WTC11 (cell line): ENCODE measurements at regions not wholly inside any gene's neighbourhood (a gene's known extent, or its start where the extent isn't known, plus 50 kb on each side); places are given as distances from the start of the nearest gene placed in this dataset.

ENCODE experiments used
- ATAC-seq: fragments of 200-7000 bp; cut with Tn5 transposase; 2 replicates; pipeline ENCODE4 v1.10.0; 2021; ENCODE audit warnings: mild to moderate bottlenecking, moderate library complexity
- CTCF ChIA-PET: fragments of 300-600 bp; sonication (Branson Sonifier 250); formaldehyde crosslinking; loops from one replicate; lab custom pipeline; 2021; ENCODE audit warnings: antibody characterized with exemption; lab: Charles Lee
- POLR2A ChIA-PET: fragments of 350-600 bp; sonication (Branson Sonifier 250); formaldehyde crosslinking; loops from one replicate; lab custom pipeline; 2021; ENCODE audit warnings: antibody characterized with exemption; lab: Charles Lee
- DNase-seq: peaks from one replicate; pipeline ENCODE4 v3.0.0; 2021; ENCODE audit warnings: low spot score
- H3K27ac Mint-ChIP-seq: 2 replicates; pipeline ENCODE4 v1.8.0; 2021; ENCODE audit warnings: mixed read lengths
- H3K27me3 Mint-ChIP-seq: 2 replicates; pipeline ENCODE4 v1.8.0; 2021; ENCODE audit warnings: low read depth, mild to moderate bottlenecking, moderate library complexity, mixed read lengths
- H3K36me3 Mint-ChIP-seq: 2 replicates; pipeline ENCODE4 v1.8.0; 2021; ENCODE audit warnings: mixed read lengths
- H3K4me1 Mint-ChIP-seq: 2 replicates; pipeline ENCODE4 v1.8.0; 2022; ENCODE audit warnings: mixed read lengths
- H3K4me3 Mint-ChIP-seq: 2 replicates; pipeline ENCODE4 v1.8.0; 2021; ENCODE audit warnings: mild to moderate bottlenecking, moderate library complexity, mixed read lengths
- H3K9me3 Mint-ChIP-seq: 2 replicates; pipeline ENCODE4 v1.8.0; 2021; ENCODE audit warnings: mixed read lengths
- AR ChIP-seq: fragments of 250-450 bp; sonication (Bioruptor Pico); IDR thresholded peaks from 2 replicates; pipeline ENCODE4 v1.9.0; 2021; ENCODE audit warnings: mild to moderate bottlenecking
- ARID4B ChIP-seq: sonication (generic); formaldehyde crosslinking; IDR thresholded peaks from 2 replicates; pipeline ENCODE4 v1.8.0; 2023; ENCODE audit warnings: missing genetic modification reagents, mild to moderate bottlenecking, borderline replicate concordance
- ATF3 ChIP-seq: sonication (generic); formaldehyde crosslinking; conservative IDR thresholded peaks from 2 replicates; pipeline ENCODE4 v1.8.1; 2022; ENCODE audit warnings: mild to moderate bottlenecking, missing genetic modification reagents
- CDX4 ChIP-seq: fragments of 250-450 bp; sonication (Bioruptor Pico); IDR thresholded peaks from 2 replicates; pipeline ENCODE4 v1.9.0; 2021; ENCODE audit warnings: moderate library complexity, mild to moderate bottlenecking, inconsistent platforms, borderline replicate concordance
- CREM ChIP-seq: sonication (generic); formaldehyde crosslinking; IDR thresholded peaks from 2 replicates; pipeline ENCODE4 v1.8.1; 2022; ENCODE audit warnings: mild to moderate bottlenecking, missing genetic modification reagents, moderate library complexity
- E2F4 ChIP-seq: sonication (generic); formaldehyde crosslinking; IDR thresholded peaks from 2 replicates; pipeline ENCODE4 v1.8.1; 2022; ENCODE audit warnings: low read depth, mild to moderate bottlenecking, moderate library complexity, missing genetic modification reagents, borderline replicate concordance
- ERG ChIP-seq: fragments of 250-450 bp; sonication (Bioruptor Pico); IDR thresholded peaks from 2 replicates; pipeline ENCODE4 v1.8.0; 2021; ENCODE audit warnings: mild to moderate bottlenecking
- ETV6 ChIP-seq: sonication (generic); formaldehyde crosslinking; IDR thresholded peaks from 2 replicates; pipeline ENCODE4 v1.8.1; 2022; ENCODE audit warnings: mild to moderate bottlenecking, missing genetic modification reagents
- IRF2 ChIP-seq: sonication (generic); formaldehyde crosslinking; IDR thresholded peaks from 2 replicates; pipeline ENCODE4 v1.8.0; 2022; ENCODE audit warnings: low read depth, missing genetic modification reagents, borderline replicate concordance
- JUN ChIP-seq: sonication (generic); formaldehyde crosslinking; IDR thresholded peaks from 2 replicates; pipeline ENCODE4 v1.8.0; 2023; ENCODE audit warnings: mild to moderate bottlenecking, missing genetic modification reagents
- KAT7 ChIP-seq: sonication (generic); formaldehyde crosslinking; IDR thresholded peaks from 2 replicates; pipeline ENCODE4 v1.8.1; 2023; ENCODE audit warnings: missing genetic modification reagents, mild to moderate bottlenecking, borderline replicate concordance
- MLX ChIP-seq: sonication (generic); formaldehyde crosslinking; IDR thresholded peaks from 2 replicates; pipeline ENCODE4 v1.8.1; 2023; ENCODE audit warnings: mild to moderate bottlenecking, missing genetic modification reagents, moderate library complexity
- NR2C2 ChIP-seq: sonication (generic); formaldehyde crosslinking; IDR thresholded peaks from 2 replicates; pipeline ENCODE4 v1.8.0; 2022; ENCODE audit warnings: mild to moderate bottlenecking, missing genetic modification reagents
- SOX15 ChIP-seq: fragments of 250-450 bp; sonication (Bioruptor Pico); IDR thresholded peaks from 2 replicates; pipeline ENCODE4 v1.9.0; 2021; ENCODE audit warnings: mild to moderate bottlenecking
- TCF7 ChIP-seq: sonication (generic); formaldehyde crosslinking; IDR thresholded peaks from 2 replicates; pipeline ENCODE4 v1.8.0; 2022; ENCODE audit warnings: mild to moderate bottlenecking, low read depth, missing genetic modification reagents, moderate library complexity
- TP53 ChIP-seq: sonication (generic); formaldehyde crosslinking; IDR thresholded peaks from 2 replicates; pipeline ENCODE4 v1.8.1; 2023; ENCODE audit warnings: mild to moderate bottlenecking, missing genetic modification reagents
- ZNF121 ChIP-seq: sonication (generic); formaldehyde crosslinking; IDR thresholded peaks from 2 replicates; pipeline ENCODE4 v1.8.0; 2023; ENCODE audit warnings: missing genetic modification reagents
- ZNF263 ChIP-seq: sonication (generic); formaldehyde crosslinking; IDR thresholded peaks from 2 replicates; pipeline ENCODE4 v1.8.1; 2022; ENCODE audit warnings: low read depth, mild to moderate bottlenecking, moderate library complexity, missing genetic modification reagents

GRCh38 chr13:104954210-104954609 lies 1581.3 kb downstream of the EFNB2 start:
- Mint-ChIP-seq H3K27me3 (no peaks in the 10 kb centered on the region), H3K27ac (no peak overlapping the region), H3K9me3 (peaks cover 7% of the 10 kb centered on the region), H3K4me1 (no peaks in the 10 kb centered on the region), H3K36me3 (no peaks in the 10 kb centered on the region), H3K4me3 (no peak overlapping the region)
- CTCF ChIA-PET: no interaction called here
- TF ChIP-seq MLX (CRISPR knock-in tag): no peak
- no peak for TF ChIP-seq JUN (CRISPR knock-in tag)
- TF ChIP-seq IRF2 (CRISPR knock-in tag): no peak
- TF ChIP-seq SOX15 (CRISPR knock-in tag): no peak
- no peak for TF ChIP-seq ZNF263
- no peak for TF ChIP-seq CREM (CRISPR knock-in tag)
- TF ChIP-seq ZNF121: no peak
- no peak for TF ChIP-seq ERG (CRISPR knock-in tag)
- no peak for TF ChIP-seq TP53 (CRISPR knock-in tag)
- no peak for TF ChIP-seq ARID4B (CRISPR knock-in tag)
- no peak for TF ChIP-seq KAT7
- no peak for TF ChIP-seq ATF3 (CRISPR knock-in tag)
- TF ChIP-seq ETV6 (CRISPR knock-in tag): no peak
- TF ChIP-seq TCF7 (CRISPR knock-in tag): no peak
- TF ChIP-seq NR2C2 (CRISPR knock-in tag): no peak
- no peak for TF ChIP-seq E2F4 (CRISPR knock-in tag)
- no peak for TF ChIP-seq AR
- no peak for TF ChIP-seq CDX4
- DNase-seq (no peak), ATAC-seq (no peak)
- POLR2A ChIA-PET: no interaction called here
